HEK293 (cell line): ENCODE measurements at regions not wholly inside any gene's neighbourhood (a gene's known extent, or its start where the extent isn't known, plus 50 kb on each side); places are given as distances from the start of the nearest gene placed in this dataset.

Experiments
- CTCF ChIA-PET: fragments of 350-600 bp; formaldehyde crosslinking; extraction: SDS; loops from one replicate; lab custom pipeline; 2021; ENCODE audit warnings: antibody characterized with exemption; lab: Yijun Ruan, JAX
- POLR2A ChIA-PET: fragments of 300-600 bp; formaldehyde crosslinking; extraction: SDS; loops from one replicate; lab custom pipeline; 2020; ENCODE audit warnings: antibody characterized with exemption, inconsistent platforms; lab: Yijun Ruan, JAX
- H3K27ac ChIP-seq: fragments of 200-500 bp; sonication (Bioruptor generic); 2 replicates; pipeline ENCODE4 v1.5.1; 2014; ENCODE audit warnings: low read depth, low read length, control low read depth, inconsistent platforms; ENCODE audit errors: extremely low read depth
- H3K36me3 ChIP-seq, 2 experiments: fragments of 200-500 bp in 1 of 2; sonication (Bioruptor generic) in 1 of 2; 1 replicate in 1 of 2; 2 replicates in 1 of 2; pipeline ENCODE4 v1.5.1; 2014 to 2017; ENCODE audit warnings: inconsistent platforms in 2 of 2, low read length in 2 of 2; ENCODE audit not compliant: control insufficient read depth in 2 of 2, insufficient read depth in 1 of 2
- H3K4me1 ChIP-seq: fragments of 200-500 bp; sonication (Bioruptor generic); 2 replicates; pipeline ENCODE4 v1.5.1; 2014; ENCODE audit warnings: mild to moderate bottlenecking, low read length, inconsistent platforms; ENCODE audit not compliant: control insufficient read depth, insufficient read depth
- H3K4me3 ChIP-seq: 2 replicates; pipeline ENCODE4 v1.5.1; 2011; ENCODE audit warnings: low read depth, mild to moderate bottlenecking, control low read depth, low read length, moderate library complexity
- H3K9me3 ChIP-seq: fragments of 200-500 bp; sonication (Bioruptor generic); 2 replicates; pipeline ENCODE4 v1.5.1; 2014; ENCODE audit warnings: low read depth, low read length, inconsistent platforms; ENCODE audit not compliant: control insufficient read depth, insufficient read depth
- OSR2 ChIP-seq: fragments of 450-650 bp; formaldehyde crosslinking; IDR thresholded peaks from 2 replicates; pipeline ENCODE4 v1.5.1; 2016; ENCODE audit warnings: missing biosample characterization, missing genetic modification characterization
- SCRT2 ChIP-seq: fragments of 450-650 bp; formaldehyde crosslinking; IDR thresholded peaks from 2 replicates; pipeline ENCODE4 v1.5.1; 2016; ENCODE audit warnings: missing biosample characterization, missing genetic modification characterization
- ZBTB7A ChIP-seq: fragments of 450-650 bp; formaldehyde crosslinking; IDR thresholded peaks from 2 replicates; pipeline ENCODE4 v1.5.1; 2016; ENCODE audit warnings: low read depth, missing biosample characterization, missing genetic modification characterization
- ZNF140 ChIP-seq: fragments of 450-650 bp; formaldehyde crosslinking; IDR thresholded peaks from 2 replicates; pipeline ENCODE4 v1.5.1; 2016; ENCODE audit warnings: missing biosample characterization, missing genetic modification characterization
- ZNF266 ChIP-seq: fragments of 450-650 bp; formaldehyde crosslinking; IDR thresholded peaks from 2 replicates; pipeline ENCODE4 v1.5.1; 2016; ENCODE audit warnings: missing biosample characterization, missing genetic modification characterization, low read depth
- ZNF394 ChIP-seq: fragments of 450-650 bp; formaldehyde crosslinking; IDR thresholded peaks from 2 replicates; pipeline ENCODE4 v1.5.1; 2016; ENCODE audit warnings: missing biosample characterization, missing genetic modification characterization, mild to moderate bottlenecking, moderate library complexity, borderline replicate concordance
- ZNF529 ChIP-seq: fragments of 450-650 bp; formaldehyde crosslinking; IDR thresholded peaks from 2 replicates; pipeline ENCODE4 v1.5.1; 2017; ENCODE audit warnings: missing genetic modification characterization, missing biosample characterization; ENCODE audit not compliant: insufficient replicate concordance
- ZNF555 ChIP-seq: fragments of 450-650 bp; formaldehyde crosslinking; conservative IDR thresholded peaks from 2 replicates; pipeline ENCODE4 v1.5.1; 2017; ENCODE audit warnings: missing biosample characterization, mild to moderate bottlenecking, missing genetic modification characterization, inconsistent platforms
- ZNF561 ChIP-seq: fragments of 450-650 bp; IDR thresholded peaks from 2 replicates; pipeline ENCODE4 v1.5.1; 2018; ENCODE audit warnings: missing biosample characterization, missing genetic modification characterization, borderline replicate concordance
- ZNF571 ChIP-seq: fragments of 450-650 bp; formaldehyde crosslinking; IDR thresholded peaks from 2 replicates; pipeline ENCODE4 v1.5.0; 2017; ENCODE audit warnings: missing biosample characterization, missing genetic modification characterization
- ZNF654 ChIP-seq: fragments of 450-650 bp; formaldehyde crosslinking; IDR thresholded peaks from 2 replicates; pipeline ENCODE4 v1.5.1; 2016; ENCODE audit warnings: low read depth, missing biosample characterization, missing genetic modification characterization
- ZNF791 ChIP-seq: fragments of 450-650 bp; formaldehyde crosslinking; IDR thresholded peaks from 2 replicates; pipeline ENCODE4 v1.5.1; 2016; ENCODE audit warnings: missing biosample characterization, missing genetic modification characterization
- TF ChIP-seq, protein P1 (sequence below): fragments of 450-650 bp; formaldehyde crosslinking; IDR thresholded peaks from 2 replicates; pipeline ENCODE4 v1.5.1; 2016; ENCODE audit warnings: missing biosample characterization, missing genetic modification characterization
- TF ChIP-seq, protein P2 (sequence below): fragments of 450-650 bp; formaldehyde crosslinking; IDR thresholded peaks from 2 replicates; pipeline ENCODE4 v1.5.1; 2016; ENCODE audit warnings: missing biosample characterization, missing genetic modification characterization, low read depth
- TF ChIP-seq, protein P3 (sequence below): fragments of 450-650 bp; formaldehyde crosslinking; conservative IDR thresholded peaks from 2 replicates; pipeline ENCODE4 v1.5.1; 2016; ENCODE audit warnings: low read depth, missing biosample characterization, missing genetic modification characterization
- TF ChIP-seq, protein P4 (sequence below): IDR thresholded peaks from 2 replicates; pipeline ENCODE4 v1.6.1; 2011; ENCODE audit warnings: mild to moderate bottlenecking, low read depth, low read length, borderline replicate concordance
- TF ChIP-seq, protein P5 (sequence below): fragments of 450-650 bp; formaldehyde crosslinking; IDR thresholded peaks from 2 replicates; pipeline ENCODE4 v1.5.1; 2017; ENCODE audit warnings: missing biosample characterization, mild to moderate bottlenecking, missing genetic modification characterization, moderate library complexity
- TF ChIP-seq, protein P6 (sequence below): fragments of 450-650 bp; formaldehyde crosslinking; IDR thresholded peaks from 2 replicates; pipeline ENCODE4 v1.5.1; 2016; ENCODE audit warnings: missing biosample characterization, missing genetic modification characterization, borderline replicate concordance

DNA sequence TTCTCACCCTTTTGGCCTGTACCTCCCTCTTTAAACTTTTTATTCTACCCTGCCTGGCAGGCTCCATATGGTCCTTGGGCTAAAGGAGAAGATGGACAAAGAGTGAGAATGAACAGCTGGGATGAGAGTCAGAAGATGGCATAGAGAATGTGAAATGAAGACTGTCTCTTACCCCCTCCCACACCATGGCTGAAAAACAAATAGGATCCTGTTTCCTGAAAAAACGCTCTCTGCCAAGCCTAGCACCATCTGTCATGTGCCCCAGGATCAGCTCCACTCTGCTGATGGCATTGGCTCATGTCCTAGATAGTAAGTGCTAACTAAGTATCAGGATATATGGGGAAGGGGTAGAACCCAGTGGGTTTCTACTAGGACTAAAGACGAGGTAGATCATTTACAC, 238.6 kb downstream of the MEX3B start:
- CTCF ChIA-PET, result interaction anchor here (0.6 to 5.3 kb wide), 5 partner anchors 15 to 397 kb away, joined by 3 to 44 read pairs (median 3); no protein-coding TSS in a partner anchor
- H3K36me3 ChIP-seq, result no peaks in the 10 kb centered on the region
- H3K9me3 ChIP-seq, result no peaks in the 10 kb centered on the region
- H3K27ac ChIP-seq, result no peak overlapping the region
- POLR2A ChIA-PET, result no interaction called here
- no peaks in the 10 kb centered on the region for H3K4me1 ChIP-seq
- no peak for TF ChIP-seq ZNF555 (tag by site-specific recombination)
- no peak for TF ChIP-seq OSR2 (tag by site-specific recombination)
- TF ChIP-seq, protein P1, sequence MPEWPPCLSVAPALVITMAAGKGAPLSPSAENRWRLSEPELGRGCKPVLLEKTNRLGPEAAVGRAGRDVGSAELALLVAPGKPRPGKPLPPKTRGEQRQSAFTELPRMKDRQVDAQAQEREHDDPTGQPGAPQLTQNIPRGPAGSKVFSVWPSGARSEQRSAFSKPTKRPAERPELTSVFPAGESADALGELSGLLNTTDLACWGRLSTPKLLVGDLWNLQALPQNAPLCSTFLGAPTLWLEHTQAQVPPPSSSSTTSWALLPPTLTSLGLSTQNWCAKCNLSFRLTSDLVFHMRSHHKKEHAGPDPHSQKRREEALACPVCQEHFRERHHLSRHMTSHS (tag by site-specific recombination), result no peak
- TF ChIP-seq, protein P2, sequence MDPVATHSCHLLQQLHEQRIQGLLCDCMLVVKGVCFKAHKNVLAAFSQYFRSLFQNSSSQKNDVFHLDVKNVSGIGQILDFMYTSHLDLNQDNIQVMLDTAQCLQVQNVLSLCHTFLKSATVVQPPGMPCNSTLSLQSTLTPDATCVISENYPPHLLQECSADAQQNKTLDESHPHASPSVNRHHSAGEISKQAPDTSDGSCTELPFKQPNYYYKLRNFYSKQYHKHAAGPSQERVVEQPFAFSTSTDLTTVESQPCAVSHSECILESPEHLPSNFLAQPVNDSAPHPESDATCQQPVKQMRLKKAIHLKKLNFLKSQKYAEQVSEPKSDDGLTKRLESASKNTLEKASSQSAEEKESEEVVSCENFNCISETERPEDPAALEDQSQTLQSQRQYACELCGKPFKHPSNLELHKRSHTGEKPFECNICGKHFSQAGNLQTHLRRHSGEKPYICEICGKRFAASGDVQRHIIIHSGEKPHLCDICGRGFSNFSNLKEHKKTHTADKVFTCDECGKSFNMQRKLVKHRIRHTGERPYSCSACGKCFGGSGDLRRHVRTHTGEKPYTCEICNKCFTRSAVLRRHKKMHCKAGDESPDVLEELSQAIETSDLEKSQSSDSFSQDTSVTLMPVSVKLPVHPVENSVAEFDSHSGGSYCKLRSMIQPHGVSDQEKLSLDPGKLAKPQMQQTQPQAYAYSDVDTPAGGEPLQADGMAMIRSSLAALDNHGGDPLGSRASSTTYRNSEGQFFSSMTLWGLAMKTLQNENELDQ (tag by site-specific recombination), result no peak
- no peak for TF ChIP-seq SCRT2
- TF ChIP-seq, protein P3, sequence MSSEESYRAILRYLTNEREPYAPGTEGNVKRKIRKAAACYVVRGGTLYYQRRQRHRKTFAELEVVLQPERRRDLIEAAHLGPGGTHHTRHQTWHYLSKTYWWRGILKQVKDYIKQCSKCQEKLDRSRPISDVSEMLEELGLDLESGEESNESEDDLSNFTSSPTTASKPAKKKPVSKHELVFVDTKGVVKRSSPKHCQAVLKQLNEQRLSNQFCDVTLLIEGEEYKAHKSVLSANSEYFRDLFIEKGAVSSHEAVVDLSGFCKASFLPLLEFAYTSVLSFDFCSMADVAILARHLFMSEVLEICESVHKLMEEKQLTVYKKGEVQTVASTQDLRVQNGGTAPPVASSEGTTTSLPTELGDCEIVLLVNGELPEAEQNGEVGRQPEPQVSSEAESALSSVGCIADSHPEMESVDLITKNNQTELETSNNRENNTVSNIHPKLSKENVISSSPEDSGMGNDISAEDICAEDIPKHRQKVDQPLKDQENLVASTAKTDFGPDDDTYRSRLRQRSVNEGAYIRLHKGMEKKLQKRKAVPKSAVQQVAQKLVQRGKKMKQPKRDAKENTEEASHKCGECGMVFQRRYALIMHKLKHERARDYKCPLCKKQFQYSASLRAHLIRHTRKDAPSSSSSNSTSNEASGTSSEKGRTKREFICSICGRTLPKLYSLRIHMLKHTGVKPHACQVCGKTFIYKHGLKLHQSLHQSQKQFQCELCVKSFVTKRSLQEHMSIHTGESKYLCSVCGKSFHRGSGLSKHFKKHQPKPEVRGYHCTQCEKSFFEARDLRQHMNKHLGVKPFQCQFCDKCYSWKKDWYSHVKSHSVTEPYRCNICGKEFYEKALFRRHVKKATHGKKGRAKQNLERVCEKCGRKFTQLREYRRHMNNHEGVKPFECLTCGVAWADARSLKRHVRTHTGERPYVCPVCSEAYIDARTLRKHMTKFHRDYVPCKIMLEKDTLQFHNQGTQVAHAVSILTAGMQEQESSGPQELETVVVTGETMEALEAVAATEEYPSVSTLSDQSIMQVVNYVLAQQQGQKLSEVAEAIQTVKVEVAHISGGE (tag by site-specific recombination), result no peak
- TF ChIP-seq ZNF654 (tag by site-specific recombination), result no peak
- TF ChIP-seq, protein P4, sequence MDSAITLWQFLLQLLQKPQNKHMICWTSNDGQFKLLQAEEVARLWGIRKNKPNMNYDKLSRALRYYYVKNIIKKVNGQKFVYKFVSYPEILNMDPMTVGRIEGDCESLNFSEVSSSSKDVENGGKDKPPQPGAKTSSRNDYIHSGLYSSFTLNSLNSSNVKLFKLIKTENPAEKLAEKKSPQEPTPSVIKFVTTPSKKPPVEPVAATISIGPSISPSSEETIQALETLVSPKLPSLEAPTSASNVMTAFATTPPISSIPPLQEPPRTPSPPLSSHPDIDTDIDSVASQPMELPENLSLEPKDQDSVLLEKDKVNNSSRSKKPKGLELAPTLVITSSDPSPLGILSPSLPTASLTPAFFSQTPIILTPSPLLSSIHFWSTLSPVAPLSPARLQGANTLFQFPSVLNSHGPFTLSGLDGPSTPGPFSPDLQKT, result no peak
- TF ChIP-seq ZNF529, result no peak
- H3K4me3 ChIP-seq, result no peak overlapping the region

DNA sequence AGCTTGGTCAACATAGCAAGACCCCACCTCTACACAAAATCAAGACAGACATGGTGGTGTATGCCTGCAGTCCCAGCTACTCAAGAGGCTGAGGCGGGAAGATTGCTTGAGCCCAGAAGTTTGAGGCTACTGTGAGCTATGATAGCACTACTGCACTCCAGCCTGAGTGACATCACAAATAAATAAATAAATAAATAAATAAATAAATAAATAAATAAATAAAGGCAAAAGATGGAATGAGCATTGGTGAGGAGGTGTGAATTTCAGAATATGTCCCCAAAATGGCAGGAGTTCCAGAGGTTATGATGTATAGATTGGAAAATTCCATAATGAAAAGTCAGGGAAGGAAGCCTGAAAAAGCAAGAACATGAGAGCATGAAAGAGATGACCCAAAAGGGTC, 249.9 kb downstream of the MEX3B start:
- H3K36me3 ChIP-seq, result no peaks in the 10 kb centered on the region
- H3K4me3 ChIP-seq, result no peak overlapping the region
- H3K27ac ChIP-seq, result no peak overlapping the region
- H3K4me1 ChIP-seq, result no peaks in the 10 kb centered on the region
- ChIA-PET CTCF (interaction anchor here (0.6 to 2.1 kb wide), 2 partner anchors 9 to 14 kb away, joined by 6 to 11 read pairs; no protein-coding TSS in a partner anchor), POLR2A (no interaction called here)
- H3K9me3 ChIP-seq, result no peaks in the 10 kb centered on the region
- peak; percentile 62; the same call in 1 of the 2 replicates for TF ChIP-seq ZNF394 (tag by site-specific recombination)
- TF ChIP-seq, protein P5, sequence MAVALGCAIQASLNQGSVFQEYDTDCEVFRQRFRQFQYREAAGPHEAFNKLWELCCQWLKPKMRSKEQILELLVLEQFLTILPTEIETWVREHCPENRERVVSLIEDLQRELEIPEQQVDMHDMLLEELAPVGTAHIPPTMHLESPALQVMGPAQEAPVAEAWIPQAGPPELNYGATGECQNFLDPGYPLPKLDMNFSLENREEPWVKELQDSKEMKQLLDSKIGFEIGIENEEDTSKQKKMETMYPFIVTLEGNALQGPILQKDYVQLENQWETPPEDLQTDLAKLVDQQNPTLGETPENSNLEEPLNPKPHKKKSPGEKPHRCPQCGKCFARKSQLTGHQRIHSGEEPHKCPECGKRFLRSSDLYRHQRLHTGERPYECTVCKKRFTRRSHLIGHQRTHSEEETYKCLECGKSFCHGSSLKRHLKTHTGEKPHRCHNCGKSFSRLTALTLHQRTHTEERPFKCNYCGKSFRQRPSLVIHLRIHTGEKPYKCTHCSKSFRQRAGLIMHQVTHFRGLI (tag by site-specific recombination), result no peak
- no peak for TF ChIP-seq ZNF571
- TF ChIP-seq, protein P6, sequence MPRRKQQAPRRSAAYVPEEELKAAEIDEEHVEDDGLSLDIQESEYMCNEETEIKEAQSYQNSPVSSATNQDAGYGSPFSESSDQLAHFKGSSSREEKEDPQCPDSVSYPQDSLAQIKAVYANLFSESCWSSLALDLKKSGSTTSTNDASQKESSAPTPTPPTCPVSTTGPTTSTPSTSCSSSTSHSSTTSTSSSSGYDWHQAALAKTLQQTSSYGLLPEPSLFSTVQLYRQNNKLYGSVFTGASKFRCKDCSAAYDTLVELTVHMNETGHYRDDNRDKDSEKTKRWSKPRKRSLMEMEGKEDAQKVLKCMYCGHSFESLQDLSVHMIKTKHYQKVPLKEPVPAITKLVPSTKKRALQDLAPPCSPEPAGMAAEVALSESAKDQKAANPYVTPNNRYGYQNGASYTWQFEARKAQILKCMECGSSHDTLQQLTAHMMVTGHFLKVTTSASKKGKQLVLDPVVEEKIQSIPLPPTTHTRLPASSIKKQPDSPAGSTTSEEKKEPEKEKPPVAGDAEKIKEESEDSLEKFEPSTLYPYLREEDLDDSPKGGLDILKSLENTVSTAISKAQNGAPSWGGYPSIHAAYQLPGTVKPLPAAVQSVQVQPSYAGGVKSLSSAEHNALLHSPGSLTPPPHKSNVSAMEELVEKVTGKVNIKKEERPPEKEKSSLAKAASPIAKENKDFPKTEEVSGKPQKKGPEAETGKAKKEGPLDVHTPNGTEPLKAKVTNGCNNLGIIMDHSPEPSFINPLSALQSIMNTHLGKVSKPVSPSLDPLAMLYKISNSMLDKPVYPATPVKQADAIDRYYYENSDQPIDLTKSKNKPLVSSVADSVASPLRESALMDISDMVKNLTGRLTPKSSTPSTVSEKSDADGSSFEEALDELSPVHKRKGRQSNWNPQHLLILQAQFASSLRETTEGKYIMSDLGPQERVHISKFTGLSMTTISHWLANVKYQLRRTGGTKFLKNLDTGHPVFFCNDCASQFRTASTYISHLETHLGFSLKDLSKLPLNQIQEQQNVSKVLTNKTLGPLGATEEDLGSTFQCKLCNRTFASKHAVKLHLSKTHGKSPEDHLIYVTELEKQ (tag by site-specific recombination), result no peak
- TF ChIP-seq ZNF561 (tag by site-specific recombination), result no peak
- TF ChIP-seq ZNF140 (tag by site-specific recombination), result 0 out of 2 replicates have a peak, but pooled peaks have one; percentile 46
- 0 out of 2 replicates have a peak, but pooled peaks have one; percentile 29 for TF ChIP-seq ZNF791 (tag by site-specific recombination)
- peak; percentile 57; the same call in 1 of the 2 replicates for TF ChIP-seq ZNF266 (tag by site-specific recombination)
- no peak for TF ChIP-seq ZBTB7A
